IMR-90 (cell line): ENCODE measurements at regions not wholly inside any gene's neighbourhood (a gene's known extent, or its start where the extent isn't known, plus 50 kb on each side); places are given as distances from the start of the nearest gene placed in this dataset.

Experiments used
- ATAC-seq: fragments of 200-7000 bp; cut with Tn5 transposase; 2 replicates; pipeline ENCODE4 v1.9.1; 2020; ENCODE audit warnings: low read depth, mild to moderate bottlenecking, moderate library complexity
- BruUV-seq: library from RNA; stranded (reverse); fragments of 400-500 nt; replicated peaks from 2 replicates; lab custom pipeline; 2021; lab: Mats Ljungman, UMichigan
- CTCF ChIA-PET: fragments of 300-600 bp; formaldehyde crosslinking; extraction: SDS; loops from one replicate; lab custom pipeline; 2021; ENCODE audit warnings: antibody characterized with exemption; lab: Yijun Ruan, JAX
- POLR2A ChIA-PET: fragments of 300-600 bp; sonication (Branson Sonifier 250); formaldehyde crosslinking; loops from one replicate; lab custom pipeline; 2022; ENCODE audit warnings: antibody characterized with exemption; ENCODE audit not compliant: unreplicated experiment; lab: Charles Lee
- DNase-seq: peaks from one replicate; pipeline ENCODE4 v3.0.0; 2013
- H2AFZ ChIP-seq: replicated peaks from 2 replicates; pipeline ENCODE3; 2013; ENCODE audit warnings: low read length, mild to moderate bottlenecking; ENCODE audit not compliant: poor library complexity
- H2AK5ac ChIP-seq: 2 replicates; pipeline ENCODE4 v1.6.1; 2013; ENCODE audit warnings: low read depth, low read length, inconsistent platforms
- H2AK9ac ChIP-seq: replicated peaks from 2 replicates; pipeline ENCODE3; 2013; ENCODE audit warnings: mild to moderate bottlenecking, low read depth, low read length, moderate library complexity; ENCODE audit not compliant: poor library complexity
- H2BK120ac ChIP-seq: 2 replicates; pipeline ENCODE4 v1.6.1; 2013; ENCODE audit warnings: low read depth, low read length, inconsistent platforms
- H2BK15ac ChIP-seq: 3 replicates; pipeline ENCODE4 v1.6.1; 2013; ENCODE audit warnings: low read depth, low read length, inconsistent platforms
- H2BK20ac ChIP-seq: 2 replicates; pipeline ENCODE4 v1.6.1; 2013; ENCODE audit warnings: low read depth, mild to moderate bottlenecking, inconsistent platforms, low read length, moderate library complexity
- H2BK5ac ChIP-seq: 2 replicates; pipeline ENCODE4 v1.6.1; 2013; ENCODE audit warnings: mild to moderate bottlenecking, low read depth, low read length, inconsistent platforms; ENCODE audit not compliant: poor library complexity, severe bottlenecking
- H3K14ac ChIP-seq: replicated peaks from 2 replicates; pipeline ENCODE4 v1.6.1; 2013; ENCODE audit warnings: low read depth, low read length, inconsistent platforms
- H3K18ac ChIP-seq: 2 replicates; pipeline ENCODE4 v1.6.1; 2013; ENCODE audit warnings: low read depth, low read length, control low read depth
- H3K23ac ChIP-seq: 2 replicates; pipeline ENCODE4 v1.6.1; 2013; ENCODE audit warnings: low read depth, low read length, inconsistent platforms
- H3K27ac ChIP-seq: 2 replicates; pipeline ENCODE4 v1.5.1; 2013; ENCODE audit warnings: mild to moderate bottlenecking, control low read depth, low read length; ENCODE audit not compliant: insufficient read depth
- H3K27me3 ChIP-seq: 2 replicates; pipeline ENCODE4 v1.6.1; 2013; ENCODE audit warnings: low read length; ENCODE audit not compliant: control insufficient read depth, insufficient read depth
- H3K36me3 ChIP-seq: 2 replicates; pipeline ENCODE4 v1.6.1; 2013; ENCODE audit warnings: low read length, mixed read lengths; ENCODE audit not compliant: control insufficient read depth, insufficient read depth
- H3K4ac ChIP-seq: 2 replicates; pipeline ENCODE4 v1.6.1; 2013; ENCODE audit warnings: low read depth, low read length, inconsistent platforms
- H3K4me1 ChIP-seq: 2 replicates; pipeline ENCODE4 v1.6.1; 2013; ENCODE audit warnings: low read length, mixed read lengths; ENCODE audit not compliant: control insufficient read depth, insufficient read depth
- H3K4me2 ChIP-seq: 2 replicates; pipeline ENCODE4 v1.6.1; 2013; ENCODE audit warnings: low read depth, mild to moderate bottlenecking, control low read depth, low read length, moderate library complexity
- H3K4me3 ChIP-seq: 2 replicates; pipeline ENCODE4 v1.5.1; 2013; ENCODE audit warnings: low read depth, mild to moderate bottlenecking, control low read depth, low read length, moderate library complexity; ENCODE audit not compliant: insufficient read depth
- H3K56ac ChIP-seq: 2 replicates; pipeline ENCODE4 v1.6.1; 2013; ENCODE audit warnings: low read length, inconsistent platforms; ENCODE audit not compliant: insufficient read depth; ENCODE audit errors: extremely low read depth
- H3K79me1 ChIP-seq, 2 experiments: 2 replicates each; pipeline ENCODE4 v1.6.1; 2013; ENCODE audit warnings: low read length in 2 of 2, inconsistent platforms in 1 of 2, low read depth in 1 of 2
- H3K9ac ChIP-seq: 2 replicates; pipeline ENCODE4 v1.6.1; 2013; ENCODE audit warnings: low read depth, low read length, control low read depth
- H3K9me1 ChIP-seq: 2 replicates; pipeline ENCODE4 v1.6.1; 2013; ENCODE audit warnings: low read length, inconsistent platforms; ENCODE audit not compliant: insufficient read depth
- H3K9me3 ChIP-seq: 2 replicates; pipeline ENCODE4 v1.6.1; 2013; ENCODE audit warnings: low read length; ENCODE audit not compliant: control insufficient read depth, insufficient read depth
- H4K20me1 ChIP-seq: 2 replicates; pipeline ENCODE4 v1.6.1; 2013; ENCODE audit warnings: low read length, inconsistent platforms; ENCODE audit not compliant: insufficient read depth
- H4K5ac ChIP-seq: 2 replicates; pipeline ENCODE4 v1.6.1; 2013; ENCODE audit warnings: mild to moderate bottlenecking, low read depth, low read length, control low read depth
- H4K8ac ChIP-seq, 2 experiments: 2 replicates each; pipeline ENCODE4 v1.6.1; 2013; ENCODE audit warnings: low read depth in 2 of 2, low read length in 2 of 2, control low read depth in 1 of 2, inconsistent platforms in 1 of 2
- H4K91ac ChIP-seq: 2 replicates; pipeline ENCODE4 v1.6.1; 2013; ENCODE audit warnings: low read depth, low read length, inconsistent platforms; ENCODE audit not compliant: insufficient read depth
- USF2 ChIP-seq: fragments of 150-350 bp; IDR thresholded peaks from 2 replicates; pipeline ENCODE4 v1.6.1; 2017; ENCODE audit warnings: mild to moderate bottlenecking, antibody characterized with exemption, low read length, low read depth
- WGBS, 2 experiments: methylation state at CpG; one replicate each; pipeline versions ENCODE4 v1.1.5 to v1.1.7; 2013; ENCODE audit warnings: missing lambda C conversion rate in 2 of 2; ENCODE audit not compliant: insufficient read length in 1 of 2; ENCODE audit errors: extremely low coverage in 2 of 2; 5-methylcytosine and 5-hydroxymethylcytosine counted together
- dilution Hi-C: fragments of 300-500 bp; cut with HindIII; formaldehyde crosslinking; loops from one replicate; pipeline ENCODE4 v1.14.3; 2018; ENCODE audit warnings: low sequenced_read_pairs; ENCODE audit not compliant: unreplicated experiment
- in situ Hi-C: fragments of 300-500 bp; cut with MboI; formaldehyde crosslinking; loops from 3 replicates; pipeline ENCODE4 v1.14.3; 2019; ENCODE audit warnings: low sequenced_read_pairs, inconsistent platforms, mixed read lengths
- intact Hi-C: fragments of 100-400 bp; cut with micrococcal nuclease; formaldehyde crosslinking; loops from 2 replicates; pipeline ENCODE4 v1.10.0; 2022
- TF ChIP-seq, protein P1 (sequence below): conservative IDR thresholded peaks from 2 replicates; pipeline ENCODE4 v1.5.1; 2012; ENCODE audit warnings: mild to moderate bottlenecking, low read depth, low read length, improper control_type of control experiment

GRCh38 chr2:184041777-184042176, 556.6 kb upstream of the ZNF804A start:
- H2BK120ac ChIP-seq = no peak overlapping the region
- no peak for DNase-seq
- H4K20me1 ChIP-seq = no peaks in the 10 kb centered on the region
- ChIA-PET CTCF (no interaction called here), POLR2A (no interaction called here)
- no TSS peak for BruUV-seq
- H4K5ac ChIP-seq = no peak overlapping the region
- H3K56ac ChIP-seq = no peak overlapping the region
- no peak overlapping the region for H3K14ac ChIP-seq
- H3K36me3 ChIP-seq = no peaks in the 10 kb centered on the region
- no peak overlapping the region for H2BK5ac ChIP-seq
- H3K4me1 ChIP-seq = no peaks in the 10 kb centered on the region
- no peak overlapping the region for H3K4me3 ChIP-seq
- no peak overlapping the region for H4K91ac ChIP-seq
- no peak overlapping the region for H2AK9ac ChIP-seq
- no peaks in the 10 kb centered on the region for H3K27me3 ChIP-seq
- no peak overlapping the region for H3K9ac ChIP-seq
- H3K4ac ChIP-seq = no peak overlapping the region
- H3K23ac ChIP-seq = no peak overlapping the region
- no peaks in the 10 kb centered on the region for H3K9me1 ChIP-seq
- no peak overlapping the region for H2AK5ac ChIP-seq
- WGBS, 2 experiments = no CpG with 5 or more reads among the region's 4 CpGs
- in situ Hi-C loops = no loop called here
- no peak overlapping the region for H2BK15ac ChIP-seq
- TF ChIP-seq USF2 = no peak
- TF ChIP-seq, protein P1, sequence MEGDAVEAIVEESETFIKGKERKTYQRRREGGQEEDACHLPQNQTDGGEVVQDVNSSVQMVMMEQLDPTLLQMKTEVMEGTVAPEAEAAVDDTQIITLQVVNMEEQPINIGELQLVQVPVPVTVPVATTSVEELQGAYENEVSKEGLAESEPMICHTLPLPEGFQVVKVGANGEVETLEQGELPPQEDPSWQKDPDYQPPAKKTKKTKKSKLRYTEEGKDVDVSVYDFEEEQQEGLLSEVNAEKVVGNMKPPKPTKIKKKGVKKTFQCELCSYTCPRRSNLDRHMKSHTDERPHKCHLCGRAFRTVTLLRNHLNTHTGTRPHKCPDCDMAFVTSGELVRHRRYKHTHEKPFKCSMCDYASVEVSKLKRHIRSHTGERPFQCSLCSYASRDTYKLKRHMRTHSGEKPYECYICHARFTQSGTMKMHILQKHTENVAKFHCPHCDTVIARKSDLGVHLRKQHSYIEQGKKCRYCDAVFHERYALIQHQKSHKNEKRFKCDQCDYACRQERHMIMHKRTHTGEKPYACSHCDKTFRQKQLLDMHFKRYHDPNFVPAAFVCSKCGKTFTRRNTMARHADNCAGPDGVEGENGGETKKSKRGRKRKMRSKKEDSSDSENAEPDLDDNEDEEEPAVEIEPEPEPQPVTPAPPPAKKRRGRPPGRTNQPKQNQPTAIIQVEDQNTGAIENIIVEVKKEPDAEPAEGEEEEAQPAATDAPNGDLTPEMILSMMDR = no peak
- intact Hi-C loops = no loop called here
- no peak for ATAC-seq
- no peak overlapping the region for H3K4me2 ChIP-seq
- no peak overlapping the region for H3K18ac ChIP-seq
- no peak overlapping the region for H2AFZ ChIP-seq
- H3K9me3 ChIP-seq = peaks cover 7% of the 10 kb centered on the region; the same call in 1 of the 2 replicates
- no peak overlapping the region for H2BK20ac ChIP-seq
- dilution Hi-C loops = no loop called here
- no peak overlapping the region for H4K8ac ChIP-seq
- H3K27ac ChIP-seq = no peak overlapping the region
- no peaks in the 10 kb centered on the region for H3K79me1 ChIP-seq
